ENCODE measurements at regions not wholly inside any gene's neighbourhood (a gene's known extent, or its start where the extent isn't known, plus 50 kb on each side); places are given as distances from the start of the nearest gene placed in this dataset.

GRCh38 chr11:15580056-15580774 lies 465.5 kb downstream of the INSC start:
- TF ChIP-seq, protein P1, sequence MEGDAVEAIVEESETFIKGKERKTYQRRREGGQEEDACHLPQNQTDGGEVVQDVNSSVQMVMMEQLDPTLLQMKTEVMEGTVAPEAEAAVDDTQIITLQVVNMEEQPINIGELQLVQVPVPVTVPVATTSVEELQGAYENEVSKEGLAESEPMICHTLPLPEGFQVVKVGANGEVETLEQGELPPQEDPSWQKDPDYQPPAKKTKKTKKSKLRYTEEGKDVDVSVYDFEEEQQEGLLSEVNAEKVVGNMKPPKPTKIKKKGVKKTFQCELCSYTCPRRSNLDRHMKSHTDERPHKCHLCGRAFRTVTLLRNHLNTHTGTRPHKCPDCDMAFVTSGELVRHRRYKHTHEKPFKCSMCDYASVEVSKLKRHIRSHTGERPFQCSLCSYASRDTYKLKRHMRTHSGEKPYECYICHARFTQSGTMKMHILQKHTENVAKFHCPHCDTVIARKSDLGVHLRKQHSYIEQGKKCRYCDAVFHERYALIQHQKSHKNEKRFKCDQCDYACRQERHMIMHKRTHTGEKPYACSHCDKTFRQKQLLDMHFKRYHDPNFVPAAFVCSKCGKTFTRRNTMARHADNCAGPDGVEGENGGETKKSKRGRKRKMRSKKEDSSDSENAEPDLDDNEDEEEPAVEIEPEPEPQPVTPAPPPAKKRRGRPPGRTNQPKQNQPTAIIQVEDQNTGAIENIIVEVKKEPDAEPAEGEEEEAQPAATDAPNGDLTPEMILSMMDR (IDR thresholded peaks at IDR 0.05): no peak
- TF ChIP-seq POLR2AphosphoS5 (IDR thresholded peaks at IDR 0.05) (no peak), POLR2A (IDR thresholded peaks at IDR 0.05) (no peak)
